ENCODE measurements at regions not wholly inside any gene's neighbourhood (a gene's known extent, or its start where the extent isn't known, plus 50 kb on each side); places are given as distances from the start of the nearest gene placed in this dataset.
"Not testable (repeated sequence)": the region's sequence is repeated elsewhere in the genome, so short reads cannot be mapped to it uniquely, and the experiment has no call there.

GRCh38 chr14:22100764-22101120, 427.1 kb upstream of the OR4E1 start:
- TF ChIP-seq, protein P1, sequence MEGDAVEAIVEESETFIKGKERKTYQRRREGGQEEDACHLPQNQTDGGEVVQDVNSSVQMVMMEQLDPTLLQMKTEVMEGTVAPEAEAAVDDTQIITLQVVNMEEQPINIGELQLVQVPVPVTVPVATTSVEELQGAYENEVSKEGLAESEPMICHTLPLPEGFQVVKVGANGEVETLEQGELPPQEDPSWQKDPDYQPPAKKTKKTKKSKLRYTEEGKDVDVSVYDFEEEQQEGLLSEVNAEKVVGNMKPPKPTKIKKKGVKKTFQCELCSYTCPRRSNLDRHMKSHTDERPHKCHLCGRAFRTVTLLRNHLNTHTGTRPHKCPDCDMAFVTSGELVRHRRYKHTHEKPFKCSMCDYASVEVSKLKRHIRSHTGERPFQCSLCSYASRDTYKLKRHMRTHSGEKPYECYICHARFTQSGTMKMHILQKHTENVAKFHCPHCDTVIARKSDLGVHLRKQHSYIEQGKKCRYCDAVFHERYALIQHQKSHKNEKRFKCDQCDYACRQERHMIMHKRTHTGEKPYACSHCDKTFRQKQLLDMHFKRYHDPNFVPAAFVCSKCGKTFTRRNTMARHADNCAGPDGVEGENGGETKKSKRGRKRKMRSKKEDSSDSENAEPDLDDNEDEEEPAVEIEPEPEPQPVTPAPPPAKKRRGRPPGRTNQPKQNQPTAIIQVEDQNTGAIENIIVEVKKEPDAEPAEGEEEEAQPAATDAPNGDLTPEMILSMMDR (IDR thresholded peaks at IDR 0.05), result not testable (repeated sequence)
- not testable (repeated sequence) for TF ChIP-seq POLR2A (IDR thresholded peaks at IDR 0.05)

All from adrenal gland (tissue), 5 donors.